GM23338 (cell line): ENCODE measurements at regions not wholly inside any gene's neighbourhood (a gene's known extent, or its start where the extent isn't known, plus 50 kb on each side); places are given as distances from the start of the nearest gene placed in this dataset.

ENCODE experiments used
- ATAC-seq: fragments of 200-7000 bp; cut with Tn5 transposase; 3 replicates; pipeline ENCODE4 v1.9.1; 2020
- DNase-seq: peaks from one replicate; pipeline ENCODE4 v3.0.0-alpha.2; 2015; ENCODE audit warnings: low spot score
- H2AFZ ChIP-seq: fragments of 200-600 bp; sonication (generic); 2 replicates; pipeline ENCODE4 v1.8.0; 2016; ENCODE audit warnings: antibody characterized with exemption, mild to moderate bottlenecking, moderate library complexity
- H3F3A ChIP-seq: fragments of 200-600 bp; sonication (generic); replicated peaks from 2 replicates; pipeline ENCODE4 v1.8.0; 2017; ENCODE audit warnings: antibody characterized with exemption, mixed run types, low read depth
- H3K27ac ChIP-seq: fragments of 200-600 bp; sonication (generic); 2 replicates; pipeline ENCODE4 v1.6.1; 2016; ENCODE audit warnings: low read depth
- H3K27me3 ChIP-seq: fragments of 200-600 bp; sonication (generic); 2 replicates; pipeline ENCODE4 v1.8.0; 2016; ENCODE audit warnings: mild to moderate bottlenecking, mixed run types, moderate library complexity; ENCODE audit not compliant: insufficient read depth
- H3K36me3 ChIP-seq: fragments of 200-600 bp; sonication (generic); 2 replicates; pipeline ENCODE4 v1.8.0; 2016; ENCODE audit warnings: mild to moderate bottlenecking; ENCODE audit not compliant: insufficient read depth
- H3K4me1 ChIP-seq: fragments of 200-600 bp; sonication (generic); 2 replicates; pipeline ENCODE4 v1.8.0; 2016; ENCODE audit warnings: mild to moderate bottlenecking, moderate library complexity; ENCODE audit not compliant: insufficient read depth
- H3K4me2 ChIP-seq: fragments of 200-600 bp; sonication (generic); 2 replicates; pipeline ENCODE4 v1.7.1; 2017; ENCODE audit warnings: mixed run types
- H3K4me3 ChIP-seq: fragments of 200-600 bp; sonication (generic); 2 replicates; pipeline ENCODE4 v1.6.1; 2016; ENCODE audit warnings: mixed run types
- H3K79me2 ChIP-seq: fragments of 200-600 bp; sonication (generic); replicated peaks from 2 replicates; pipeline ENCODE4 v1.8.0; 2017; ENCODE audit warnings: mild to moderate bottlenecking; ENCODE audit not compliant: insufficient read depth
- H3K9me2 ChIP-seq: fragments of 200-600 bp; sonication (generic); 2 replicates; pipeline ENCODE4 v1.8.0; 2017; ENCODE audit not compliant: insufficient read depth
- H4K20me1 ChIP-seq: fragments of 200-600 bp; sonication (generic); replicated peaks from 2 replicates; pipeline ENCODE4 v1.8.0; 2017; ENCODE audit warnings: mild to moderate bottlenecking; ENCODE audit not compliant: insufficient read depth
- H3K27ac Mint-ChIP-seq: 2 replicates; pipeline ENCODE4 v1.8.0; 2020; ENCODE audit warnings: inconsistent platforms, mild to moderate bottlenecking, moderate library complexity, mixed read lengths
- H3K27me3 Mint-ChIP-seq: 3 replicates; pipeline ENCODE4 v1.8.0; 2022; ENCODE audit warnings: low read depth, mild to moderate bottlenecking, moderate library complexity, mixed read lengths, inconsistent platforms; ENCODE audit not compliant: insufficient read depth, poor library complexity
- H3K36me3 Mint-ChIP-seq: 3 replicates; pipeline ENCODE4 v1.8.0; 2021; ENCODE audit warnings: low read depth, mild to moderate bottlenecking, inconsistent platforms, moderate library complexity, mixed read lengths
- H3K4me1 Mint-ChIP-seq: 3 replicates; pipeline ENCODE4 v1.8.0; 2020; ENCODE audit warnings: mild to moderate bottlenecking, inconsistent platforms, mixed read lengths
- H3K4me3 Mint-ChIP-seq: 3 replicates; pipeline ENCODE4 v1.8.0; 2021; ENCODE audit warnings: moderate library complexity, mild to moderate bottlenecking, inconsistent platforms, mixed read lengths
- H3K9me3 Mint-ChIP-seq: 3 replicates; pipeline ENCODE4 v1.8.0; 2020; ENCODE audit warnings: moderate library complexity, mild to moderate bottlenecking, inconsistent platforms, mixed read lengths
- CREB1 ChIP-seq: fragments of 250-450 bp; sonication (Bioruptor Pico); IDR thresholded peaks from 2 replicates; pipeline ENCODE4 v1.5.0; 2020; ENCODE audit warnings: low read depth, mild to moderate bottlenecking, moderate library complexity
- CTCF ChIP-seq, 2 experiments: fragments of 200-600 bp in 1 of 2; sonication (generic) in 1 of 2; conservative IDR thresholded peaks; 2 replicates each; pipeline versions ENCODE4 v1.5.1 to v1.6.1; 2016 to 2017; ENCODE audit warnings: antibody characterized with exemption in 2 of 2, low read depth in 2 of 2, mild to moderate bottlenecking in 2 of 2, moderate library complexity in 1 of 2
- ETS1 ChIP-seq: IDR thresholded peaks from 2 replicates; pipeline ENCODE4 v1.6.1; 2016; ENCODE audit warnings: antibody characterized with exemption
- EZH2 ChIP-seq: fragments of 200-600 bp; sonication (generic); IDR thresholded peaks from one replicate; pipeline ENCODE4 v1.8.0; 2017; ENCODE audit warnings: antibody characterized with exemption, mild to moderate bottlenecking, low read depth; ENCODE audit not compliant: unreplicated experiment
- EZH2phosphoT487 ChIP-seq: fragments of 200-600 bp; sonication (generic); IDR thresholded peaks from one replicate; pipeline ENCODE4 v1.8.1; 2018; ENCODE audit warnings: antibody characterized with exemption; ENCODE audit not compliant: unreplicated experiment
- JUNB ChIP-seq: IDR thresholded peaks from one replicate; pipeline ENCODE4 v1.6.1; 2016; ENCODE audit warnings: antibody characterized with exemption; ENCODE audit not compliant: unreplicated experiment
- NANOG ChIP-seq: IDR thresholded peaks from 2 replicates; pipeline ENCODE4 v1.6.1; 2016; ENCODE audit warnings: antibody characterized with exemption, borderline replicate concordance
- POLR2AphosphoS5 ChIP-seq: IDR thresholded peaks from 2 replicates; pipeline ENCODE4 v1.6.1; 2016; ENCODE audit warnings: antibody characterized with exemption, low read depth
- REST ChIP-seq: IDR thresholded peaks from one replicate; pipeline ENCODE4 v1.6.1; 2018; ENCODE audit warnings: antibody characterized with exemption; ENCODE audit not compliant: unreplicated experiment
- STAT1 ChIP-seq: IDR thresholded peaks from one replicate; pipeline ENCODE4 v1.6.1; 2016; ENCODE audit warnings: antibody characterized with exemption; ENCODE audit not compliant: unreplicated experiment
- ZNF114 ChIP-seq: fragments of 250-450 bp; sonication (Bioruptor Pico); IDR thresholded peaks from 2 replicates; pipeline ENCODE4 v1.5.0; 2020; ENCODE audit warnings: mild to moderate bottlenecking, moderate library complexity
- ZNF331 ChIP-seq: fragments of 250-450 bp; sonication (Bioruptor Pico); IDR thresholded peaks from 2 replicates; pipeline ENCODE4 v1.5.0; 2020; ENCODE audit warnings: low read depth, mild to moderate bottlenecking, moderate library complexity

- no peak for TF ChIP-seq STAT1
- TF ChIP-seq NANOG = no peak
- TF ChIP-seq EZH2 = no peak
- no peak for TF ChIP-seq CREB1 (CRISPR knock-in tag)
Measured at GRCh38 chr16:50950955-50951354, 200.1 kb downstream of the SALL1 start (continued).

- Histone ChIP-seq H3K36me3 (no peaks in the 10 kb centered on the region), H3K4me3 (no peak overlapping the region), H4K20me1 (no peaks in the 10 kb centered on the region), H3F3A (no peaks in the 10 kb centered on the region), H3K27me3 (no peaks in the 10 kb centered on the region), H3K9me2 (0 out of 2 replicates have a peak, but pooled peaks cover 3% of the 10 kb centered on the region), H3K4me2 (no peak overlapping the region), H3K27ac (no peak overlapping the region), H3K4me1 (no peaks in the 10 kb centered on the region), H2AFZ (no peak overlapping the region), H3K79me2 (no peaks in the 10 kb centered on the region)
- DNase-seq (no peak), ATAC-seq (no peak)
- H3K36me3 Mint-ChIP-seq = no peaks in the 10 kb centered on the region
- H3K4me3 Mint-ChIP-seq = no peak overlapping the region
- H3K4me1 Mint-ChIP-seq = no peaks in the 10 kb centered on the region
- peaks cover 3% of the 10 kb centered on the region for H3K27me3 Mint-ChIP-seq
- no peaks in the 10 kb centered on the region for H3K9me3 Mint-ChIP-seq
- no peak overlapping the region for H3K27ac Mint-ChIP-seq
- TF ChIP-seq ZNF114 (CRISPR knock-in tag) (no peak), ETS1 (no peak), EZH2phosphoT487 (no peak), ZNF331 (no peak), CREB1 (CRISPR knock-in tag) (no peak), JUNB (no peak), STAT1 (no peak), POLR2AphosphoS5 (no peak), CTCF (conservative IDR thresholded peaks at IDR 0.05; ENCODE audit: low read depth in 2 of 2) (no peak), EZH2 (no peak), REST (no peak), NANOG (no peak)
Measured at GRCh38 chr16:50948268-50948930, 202.7 kb downstream of the SALL1 start.
